H1 (cell line): ENCODE measurements at regions not wholly inside any gene's neighbourhood (a gene's known extent, or its start where the extent isn't known, plus 50 kb on each side); places are given as distances from the start of the nearest gene placed in this dataset.

Source experiments
- ATF2 ChIP-seq: IDR thresholded peaks from 2 replicates; pipeline ENCODE4 v1.6.1; 2012; ENCODE audit warnings: low read length, inconsistent platforms
- BACH1 ChIP-seq: IDR thresholded peaks from 2 replicates; pipeline ENCODE4 v1.6.1; 2012; ENCODE audit warnings: low read length, improper control_type of control experiment
- KDM5A ChIP-seq: fragments of 200-600 bp; IDR thresholded peaks from 2 replicates; pipeline ENCODE4 v1.7.1; 2012; ENCODE audit warnings: mild to moderate bottlenecking, low read length, inconsistent platforms, mixed read lengths
- RFX5 ChIP-seq: IDR thresholded peaks from 2 replicates; pipeline ENCODE4 v1.6.1; 2011; ENCODE audit warnings: low read depth, low read length, improper control_type of control experiment, borderline replicate concordance
- TBP ChIP-seq: IDR thresholded peaks from 2 replicates; pipeline ENCODE4 v1.6.1; 2011; ENCODE audit warnings: low read depth, low read length, improper control_type of control experiment
- TEAD4 ChIP-seq: IDR thresholded peaks from 2 replicates; pipeline ENCODE4 v1.6.1; 2012; ENCODE audit warnings: low read depth, low read length, inconsistent platforms, mixed read lengths

GRCh38 chr3:168820810-168821415, 725.2 kb upstream of the GOLIM4 start (continued):
- no peak for TF ChIP-seq ATF2
- TF ChIP-seq BACH1: no peak
- no peak for TF ChIP-seq TEAD4
- no peak for TF ChIP-seq TBP
- no peak for TF ChIP-seq RFX5
- TF ChIP-seq KDM5A: no peak
- TF ChIP-seq, all 59 proteins: peak for 0
